HG02885 (cell line): ENCODE measurements at regions not wholly inside any gene's neighbourhood (a gene's known extent, or its start where the extent isn't known, plus 50 kb on each side); places are given as distances from the start of the nearest gene placed in this dataset.
A peak's percentile ranks its signal among the peaks of the same experiment; 100 is the strongest.
"Not testable (repeated sequence)": the region's sequence is repeated elsewhere in the genome, so short reads cannot be mapped to it uniquely, and the experiment has no call there.

ENCODE experiments used
- ATAC-seq: cut with Tn5 transposase; IDR thresholded peaks from one replicate; pipeline ENCODE4 v1.9.1; 2021; ENCODE audit warnings: mild to moderate bottlenecking; ENCODE audit not compliant: unreplicated experiment, poor library complexity

DNA sequence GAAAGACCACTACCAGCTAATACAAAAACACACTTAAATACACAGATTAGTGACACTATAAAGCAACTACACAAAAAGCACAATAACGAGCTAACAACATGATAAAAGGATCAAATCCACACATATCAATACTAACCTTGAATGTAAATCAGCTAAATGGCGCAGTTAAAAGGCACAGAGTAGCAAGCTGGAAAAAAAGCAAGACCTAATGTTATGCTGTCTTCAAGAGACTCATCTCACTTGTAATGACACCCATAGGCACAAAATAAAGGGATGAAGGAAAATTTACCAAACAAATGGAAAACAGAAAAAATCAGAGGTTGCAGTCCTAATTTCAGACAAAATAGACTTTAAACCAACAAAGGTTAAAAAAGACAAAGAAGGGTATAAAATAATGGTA lies 86.3 kb downstream of the NUS1 start:
- no peak for ATAC-seq

DNA sequence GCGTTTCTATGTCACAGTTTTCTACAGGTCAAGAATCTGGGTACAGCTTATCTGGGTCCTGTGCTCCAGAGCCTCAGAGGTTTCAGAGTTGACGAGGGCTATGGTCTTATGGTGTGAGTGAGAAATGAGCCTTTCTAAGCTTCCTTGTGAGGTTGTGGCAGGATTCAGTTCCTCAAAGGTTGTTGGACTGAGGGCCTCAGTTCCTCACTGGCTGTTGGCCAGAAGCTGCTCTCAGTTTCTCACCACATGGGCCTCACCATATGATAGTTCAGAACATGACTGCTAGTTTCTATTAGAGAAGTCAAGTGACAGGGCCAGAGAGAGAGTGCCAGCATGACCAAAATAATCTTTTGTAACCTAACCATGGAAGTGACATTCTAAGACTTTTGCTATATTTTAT lies 96.1 kb downstream of the NUS1 start:
- peak; percentile 91 for ATAC-seq

DNA sequence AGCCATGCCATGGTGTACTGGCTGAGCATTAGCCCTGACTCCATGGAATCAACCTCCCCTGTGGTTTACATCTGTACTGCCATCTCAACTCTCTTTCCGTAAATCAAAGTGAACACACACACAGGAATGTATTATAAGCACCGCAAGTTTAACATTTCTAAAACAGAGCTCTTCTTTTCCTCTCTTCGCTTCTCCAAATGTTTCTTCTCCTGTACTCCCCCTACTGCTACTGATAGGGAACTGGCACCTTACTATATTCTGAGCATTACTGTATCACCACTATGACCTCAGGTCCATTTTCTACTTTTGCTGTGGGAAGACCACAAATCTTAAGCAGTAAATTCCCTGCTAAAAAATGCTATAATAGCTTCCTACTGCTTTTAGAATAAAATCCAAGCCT lies 101.2 kb downstream of the NUS1 start:
- ATAC-seq = peak; percentile 52

- no peak for ATAC-seq
These were observed 106.3 kb downstream of the NUS1 start for GRCh38 chr6:117781550-117781949.

- no peak for ATAC-seq
These were observed 108.0 kb downstream of the NUS1 start for GRCh38 chr6:117783279-117783678.

DNA sequence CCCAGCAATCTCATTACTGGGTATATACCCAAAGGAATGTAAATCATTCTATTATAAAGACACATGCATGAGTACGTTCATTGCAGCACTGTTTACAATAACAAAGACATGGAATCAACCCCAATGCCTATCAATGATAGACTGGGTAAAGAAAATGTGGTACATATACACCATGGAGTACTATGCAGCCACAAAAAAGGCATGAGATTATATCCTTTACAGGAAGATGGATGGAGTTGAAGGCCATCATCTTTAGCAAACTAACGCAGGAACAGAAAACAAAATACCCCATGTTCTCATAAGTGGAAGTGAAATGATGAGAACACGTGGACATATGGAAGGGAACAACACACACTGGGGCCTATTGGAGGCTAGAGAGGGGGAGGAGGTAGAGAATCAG lies 115.7 kb downstream of the NUS1 start:
- ATAC-seq = no peak

DNA sequence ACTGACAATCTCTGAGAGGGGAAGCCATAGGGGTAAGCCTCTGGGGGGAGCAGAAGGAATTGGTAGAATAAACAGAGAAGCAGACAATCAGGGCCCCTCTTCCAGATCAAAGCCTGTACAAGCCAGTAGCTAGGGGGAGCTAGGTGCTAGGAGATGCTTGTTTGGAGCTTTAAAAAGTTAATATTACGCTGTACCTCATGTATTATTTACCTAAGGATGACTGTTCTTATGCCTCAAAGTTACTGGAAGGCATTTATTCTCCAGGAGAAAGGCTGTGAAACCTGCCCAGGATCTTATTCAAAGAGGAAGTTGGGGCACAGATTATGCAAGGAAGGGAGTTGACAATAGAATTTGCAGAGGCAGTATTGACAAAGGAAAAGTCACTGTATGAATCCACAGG lies 111.8 kb upstream of the SLC35F1 start:
- ATAC-seq = no peak

DNA sequence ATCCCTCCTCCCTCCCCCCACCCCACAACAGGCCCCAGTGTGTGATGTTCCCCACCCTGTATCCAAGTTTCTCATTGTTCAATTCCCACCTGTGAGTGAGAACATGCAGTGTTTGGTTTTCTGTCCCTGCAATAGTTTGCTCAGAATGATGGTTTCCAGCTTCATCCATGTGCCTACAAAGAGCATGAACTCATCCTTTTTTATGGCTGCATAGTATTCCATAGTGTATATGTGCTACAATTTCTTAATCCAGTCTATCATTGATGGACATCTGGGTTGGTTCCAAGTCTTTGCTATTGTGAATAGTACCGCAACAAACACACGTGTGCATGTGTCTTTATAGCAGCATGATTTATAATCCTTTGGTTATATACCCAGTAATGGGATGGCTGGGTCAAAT lies 108.2 kb upstream of the SLC35F1 start:
- not testable (repeated sequence) for ATAC-seq

DNA sequence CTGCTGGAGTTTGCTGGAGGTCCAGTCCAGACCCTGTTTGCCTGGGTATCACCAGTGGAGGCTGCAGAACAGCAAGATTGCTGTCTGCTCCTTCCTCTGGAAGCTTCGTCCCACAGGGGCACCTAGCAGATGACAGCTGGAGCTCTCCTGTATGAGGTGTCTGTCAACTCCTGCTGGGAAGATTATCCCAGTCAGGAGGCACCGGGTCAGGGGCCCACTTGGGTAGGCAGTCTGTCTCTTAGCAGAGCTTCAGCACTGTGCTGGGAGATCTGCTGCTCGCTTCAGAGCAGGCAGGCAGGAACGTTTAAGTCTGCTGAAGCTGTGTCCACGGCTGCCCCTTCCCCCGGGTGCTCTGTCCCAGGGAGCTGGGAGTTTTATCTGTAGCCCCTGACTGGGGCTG lies 96.8 kb upstream of the SLC35F1 start:
- ATAC-seq = no peak

- ATAC-seq = no peak
These were observed 89.6 kb upstream of the SLC35F1 start for GRCh38 chr6:117817499-117817898.

DNA sequence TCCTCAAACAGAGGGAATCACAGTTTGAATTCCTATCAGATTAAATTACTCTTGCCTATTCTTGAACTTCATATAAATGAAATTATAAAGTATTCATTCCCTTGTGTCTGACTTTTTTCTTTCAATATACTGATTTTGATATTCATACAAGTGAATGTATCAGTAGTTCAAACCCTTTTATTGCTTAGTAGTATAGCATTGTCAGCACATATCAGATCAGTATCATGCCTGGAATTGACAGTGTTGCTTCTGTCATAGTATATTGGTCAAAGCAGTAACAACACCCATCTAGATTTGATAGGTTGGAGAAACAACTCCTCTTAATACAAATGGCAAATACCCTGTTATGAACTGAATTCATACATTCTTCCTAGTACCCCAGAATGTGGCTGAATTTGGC lies 89.1 kb upstream of the SLC35F1 start:
- no peak for ATAC-seq

DNA sequence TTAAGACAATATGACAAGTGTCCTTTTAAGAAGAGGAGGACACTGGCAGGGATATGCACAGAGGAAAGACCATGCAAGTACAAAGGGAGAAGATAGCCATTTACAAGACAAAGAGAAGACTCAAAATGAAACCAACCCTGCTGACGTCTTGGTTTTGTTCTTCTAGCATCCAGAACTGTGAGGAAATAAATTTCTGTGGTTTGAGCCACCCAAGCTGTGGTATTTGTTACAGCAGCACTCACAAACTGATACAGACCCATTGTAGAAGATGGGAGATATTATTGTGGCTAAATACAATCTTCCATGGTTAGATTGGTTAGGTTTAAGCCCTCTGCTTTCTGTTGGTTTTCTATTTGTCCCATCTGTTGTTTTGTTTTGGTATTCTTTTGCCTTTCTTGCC lies 88.6 kb upstream of the SLC35F1 start:
- peak; percentile 50 for ATAC-seq

DNA sequence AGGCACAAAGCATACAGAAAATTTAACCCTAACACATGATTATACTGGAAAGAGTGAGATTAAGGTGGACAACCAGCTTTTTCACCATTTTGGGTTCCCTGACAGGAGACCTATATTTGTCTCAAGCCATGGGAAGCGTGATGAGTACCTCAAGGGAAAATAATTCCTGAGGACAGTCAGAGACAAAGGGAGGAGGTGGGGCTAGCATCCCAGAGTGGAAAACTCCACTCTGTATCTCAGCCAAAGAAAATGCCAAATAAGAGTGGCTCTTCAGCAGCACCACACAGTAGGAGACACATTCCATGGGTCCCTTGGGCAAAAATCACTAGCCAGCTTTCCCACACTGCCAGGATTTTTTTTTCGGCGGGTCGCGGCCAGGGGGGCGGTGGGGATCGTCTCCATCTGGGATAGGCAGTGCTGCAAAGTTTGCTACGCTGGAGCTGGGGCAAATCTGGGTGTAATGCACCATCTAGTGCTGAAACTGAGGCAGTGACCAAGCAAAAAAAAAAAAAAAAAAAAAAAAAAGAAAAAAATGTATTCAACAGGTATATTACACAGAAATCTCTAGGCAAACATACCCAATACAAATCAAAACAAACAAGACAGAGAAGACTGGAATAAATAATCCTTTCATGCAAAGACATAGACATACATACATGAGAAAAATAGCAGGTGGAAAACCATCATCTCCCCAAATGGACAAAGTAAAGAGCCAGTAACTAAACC lies 77.3 kb upstream of the SLC35F1 start:
- ATAC-seq = peak; percentile 78

DNA sequence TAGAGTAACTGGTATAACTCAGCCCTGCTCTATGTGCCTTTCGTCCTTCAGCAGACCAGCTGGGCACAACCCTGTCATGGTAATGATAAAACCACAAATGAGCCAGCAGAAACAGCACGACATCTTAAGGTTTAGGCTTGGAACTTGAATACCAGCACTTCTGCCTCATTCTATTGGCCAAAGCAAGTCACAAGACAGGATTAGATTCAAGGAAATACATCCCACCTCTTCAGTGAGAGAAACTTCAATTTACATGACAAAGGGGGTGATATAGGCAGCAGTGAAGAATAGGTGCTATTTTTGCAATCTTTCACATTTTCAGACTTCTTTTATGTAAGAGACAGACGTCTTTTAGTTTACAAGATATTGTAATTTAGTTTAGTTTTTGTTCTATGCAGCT lies 69.8 kb upstream of the SLC35F1 start:
- ATAC-seq = no peak

DNA sequence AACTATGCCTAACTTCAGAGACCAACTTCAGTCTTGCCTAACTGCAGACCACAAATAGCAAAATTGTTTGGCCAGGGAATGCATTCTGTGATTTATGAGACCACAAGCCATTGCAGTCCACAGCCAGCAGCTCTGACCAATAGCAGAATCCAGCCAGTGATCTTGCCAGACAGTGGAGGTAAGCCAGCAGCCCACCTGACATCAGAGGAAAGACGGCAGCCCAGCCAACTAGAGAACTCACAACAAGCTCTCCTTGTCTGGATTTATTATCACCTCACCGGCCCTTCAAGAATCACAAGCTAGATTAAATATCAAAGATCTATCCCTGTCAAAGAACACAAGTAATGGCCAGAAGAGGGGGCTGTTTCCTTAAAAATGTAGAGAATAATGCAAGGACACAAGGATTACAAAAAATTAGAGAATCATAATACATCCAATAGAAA lies 66.5 kb upstream of the SLC35F1 start:
- ATAC-seq = no peak

- no peak for ATAC-seq
These were observed 59.2 kb upstream of the SLC35F1 start for GRCh38 chr6:117847912-117848311.

DNA sequence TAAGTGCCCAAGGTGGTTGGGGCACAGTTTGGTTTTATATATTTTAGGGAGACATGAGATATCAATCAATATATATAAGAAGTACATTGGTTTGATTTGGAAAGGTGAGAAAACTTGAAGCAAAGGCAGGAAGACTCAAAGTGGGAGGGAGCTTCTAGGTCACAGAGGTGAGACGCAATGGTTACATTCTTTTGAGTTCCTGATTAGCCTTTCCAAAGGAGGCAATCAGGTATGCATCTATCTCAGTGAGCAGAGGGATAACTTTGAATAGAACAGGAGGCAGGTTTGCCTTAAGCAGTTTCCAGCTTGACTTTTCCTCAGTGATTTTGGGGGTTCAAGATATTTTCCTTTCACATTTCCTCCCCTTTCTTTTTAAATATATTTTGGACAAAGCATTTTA lies 58.0 kb upstream of the SLC35F1 start:
- ATAC-seq = no peak
